A673 (cell line): ENCODE measurements at regions not wholly inside any gene's neighbourhood (a gene's known extent, or its start where the extent isn't known, plus 50 kb on each side); places are given as distances from the start of the nearest gene placed in this dataset.

ENCODE experiments used
- EZH2 ChIP-seq: fragments of 200-600 bp; sonication (generic); IDR thresholded peaks from 2 replicates; pipeline ENCODE4 v1.6.1; 2017; ENCODE audit warnings: borderline replicate concordance, low read depth, mild to moderate bottlenecking, mixed read lengths, antibody characterized with exemption, low read length; ENCODE audit not compliant: poor library complexity, severe bottlenecking
- TF ChIP-seq, protein P1 (sequence below): fragments of 300-800, 200-600 bp; sonication (generic); conservative IDR thresholded peaks from 2 replicates; pipeline ENCODE4 v1.5.1; 2017; ENCODE audit warnings: low read depth, mild to moderate bottlenecking, antibody characterized with exemption, low read length, moderate library complexity, mixed read lengths

DNA sequence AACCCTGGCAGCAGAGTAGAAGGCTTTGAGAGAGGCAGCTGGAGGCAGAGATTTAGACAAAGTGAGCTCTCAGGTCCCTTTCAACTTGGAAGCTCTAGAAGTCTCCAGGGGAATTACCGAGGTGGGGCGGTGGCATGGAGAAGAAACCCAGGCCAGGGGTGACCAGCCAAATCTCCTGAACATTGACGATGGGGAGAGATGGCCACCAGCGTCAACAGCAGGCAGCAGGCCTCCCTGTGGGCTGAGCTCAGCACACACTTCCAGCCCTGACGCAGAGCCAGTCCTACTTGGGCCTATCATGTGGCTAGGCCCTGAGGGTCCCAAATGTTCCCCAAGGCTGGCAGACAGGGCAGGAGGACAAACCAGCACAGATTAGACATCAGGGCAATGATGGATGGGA, 187.8 kb downstream of the BCOR start:
- TF ChIP-seq, protein P1, sequence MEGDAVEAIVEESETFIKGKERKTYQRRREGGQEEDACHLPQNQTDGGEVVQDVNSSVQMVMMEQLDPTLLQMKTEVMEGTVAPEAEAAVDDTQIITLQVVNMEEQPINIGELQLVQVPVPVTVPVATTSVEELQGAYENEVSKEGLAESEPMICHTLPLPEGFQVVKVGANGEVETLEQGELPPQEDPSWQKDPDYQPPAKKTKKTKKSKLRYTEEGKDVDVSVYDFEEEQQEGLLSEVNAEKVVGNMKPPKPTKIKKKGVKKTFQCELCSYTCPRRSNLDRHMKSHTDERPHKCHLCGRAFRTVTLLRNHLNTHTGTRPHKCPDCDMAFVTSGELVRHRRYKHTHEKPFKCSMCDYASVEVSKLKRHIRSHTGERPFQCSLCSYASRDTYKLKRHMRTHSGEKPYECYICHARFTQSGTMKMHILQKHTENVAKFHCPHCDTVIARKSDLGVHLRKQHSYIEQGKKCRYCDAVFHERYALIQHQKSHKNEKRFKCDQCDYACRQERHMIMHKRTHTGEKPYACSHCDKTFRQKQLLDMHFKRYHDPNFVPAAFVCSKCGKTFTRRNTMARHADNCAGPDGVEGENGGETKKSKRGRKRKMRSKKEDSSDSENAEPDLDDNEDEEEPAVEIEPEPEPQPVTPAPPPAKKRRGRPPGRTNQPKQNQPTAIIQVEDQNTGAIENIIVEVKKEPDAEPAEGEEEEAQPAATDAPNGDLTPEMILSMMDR: no peak
- no peak for TF ChIP-seq EZH2
